Left ventricle myocardium inferior (tissue), 1 donor: ENCODE measurements at regions not wholly inside any gene's neighbourhood (a gene's known extent, or its start where the extent isn't known, plus 50 kb on each side); places are given as distances from the start of the nearest gene placed in this dataset.

ENCODE experiments used
- DNase-seq: peaks from one replicate; pipeline ENCODE4 v3.0.0-alpha.2; 2020
- H3K27ac ChIP-seq: fragments of 200-600 bp; replicated peaks from 2 replicates; pipeline ENCODE4 v1.8.0; 2021
- H3K27me3 ChIP-seq: fragments of 200-600 bp; 2 replicates; pipeline ENCODE4 v1.8.0; 2021; ENCODE audit warnings: low read depth
- H3K36me3 ChIP-seq: fragments of 200-600 bp; 2 replicates; pipeline ENCODE4 v1.8.0; 2021
- H3K4me1 ChIP-seq: fragments of 200-600 bp; 2 replicates; pipeline ENCODE4 v1.8.0; 2021
- H3K4me3 ChIP-seq: fragments of 200-600 bp; 2 replicates; pipeline ENCODE4 v1.8.0; 2021; ENCODE audit warnings: mild to moderate bottlenecking, moderate library complexity
- H3K9me3 ChIP-seq: fragments of 200-600 bp; replicated peaks from 2 replicates; pipeline ENCODE4 v1.8.0; 2021
- CTCF ChIP-seq: fragments of 200-600 bp; IDR thresholded peaks from 2 replicates; pipeline ENCODE4 v1.8.0; 2021; ENCODE audit warnings: antibody characterized with exemption, mild to moderate bottlenecking, borderline replicate concordance
- intact Hi-C: fragments of 100-400 bp; cut with micrococcal nuclease; formaldehyde crosslinking; loops from one replicate; pipeline ENCODE4 v1.11.0; 2022
- donor health status: DM: no; HTN: yes; CAD: no; lungs with severe emphysema.

GRCh38 chr2:176833671-176834070, 378.9 kb upstream of the HNRNPA3 start:
- no peak for TF ChIP-seq CTCF
- Histone ChIP-seq H3K36me3 (no peaks in the 10 kb centered on the region), H3K27me3 (peaks cover 44% of the 10 kb centered on the region), H3K4me1 (no peaks in the 10 kb centered on the region), H3K4me3 (no peak overlapping the region), H3K27ac (no peak overlapping the region), H3K9me3 (no peaks in the 10 kb centered on the region)
- intact Hi-C loops: no loop called here
- DNase-seq: no peak

DNA sequence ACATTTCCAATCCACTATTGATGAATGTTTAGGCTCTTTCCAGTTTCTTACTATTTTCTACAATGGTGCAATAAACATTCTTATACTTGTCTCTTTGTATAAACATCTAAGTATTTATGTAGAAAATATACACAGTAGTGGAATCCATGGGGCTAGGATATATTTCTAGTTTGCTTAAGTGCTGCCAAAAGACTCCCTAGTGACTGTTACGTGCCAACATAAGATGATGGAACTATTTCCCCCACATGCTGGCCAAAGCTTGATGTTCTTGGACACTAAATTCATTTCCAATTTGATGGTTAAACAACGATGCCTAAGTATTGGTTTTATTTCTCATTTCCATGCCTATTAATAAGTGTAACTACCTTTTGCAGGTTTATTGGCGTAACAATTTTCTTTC, 378.4 kb upstream of the HNRNPA3 start:
- Histone ChIP-seq H3K27me3 (peaks cover 38% of the 10 kb centered on the region), H3K27ac (no peak overlapping the region), H3K4me3 (no peak overlapping the region), H3K4me1 (no peaks in the 10 kb centered on the region), H3K36me3 (no peaks in the 10 kb centered on the region), H3K9me3 (no peaks in the 10 kb centered on the region)
- TF ChIP-seq CTCF: no peak
- no peak for DNase-seq
- intact Hi-C loops: no loop called here

- Histone ChIP-seq H3K4me1 (no peaks in the 10 kb centered on the region), H3K27me3 (peaks cover 12% of the 10 kb centered on the region), H3K4me3 (no peak overlapping the region), H3K9me3 (no peaks in the 10 kb centered on the region), H3K27ac (no peak overlapping the region), H3K36me3 (no peaks in the 10 kb centered on the region)
- DNase-seq: no peak
- intact Hi-C loops: no loop called here
- TF ChIP-seq CTCF: no peak
Measured at GRCh38 chr2:176843208-176843607, 369.4 kb upstream of the HNRNPA3 start.

DNA sequence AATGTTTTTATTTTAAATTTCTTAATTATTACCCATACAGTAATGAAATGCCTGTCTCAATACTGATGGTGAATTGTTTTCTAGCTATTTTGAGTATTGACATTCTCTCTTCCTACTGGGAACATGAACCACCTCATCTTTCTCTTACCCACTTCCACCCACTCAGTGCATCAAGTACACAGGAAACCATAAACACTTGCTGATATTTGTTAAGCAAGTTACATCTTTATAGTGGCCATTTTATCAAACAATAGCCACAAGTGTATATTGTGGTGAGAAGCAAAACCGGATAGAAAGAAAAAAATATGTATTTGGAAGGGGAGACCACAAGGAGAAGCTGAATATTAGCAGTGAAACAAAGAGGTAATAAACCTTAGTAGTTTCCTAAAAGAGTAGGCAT, 368.1 kb upstream of the HNRNPA3 start:
- Histone ChIP-seq H3K27me3 (peaks cover 22% of the 10 kb centered on the region), H3K27ac (no peak overlapping the region), H3K36me3 (no peaks in the 10 kb centered on the region), H3K4me3 (no peak overlapping the region), H3K4me1 (no peaks in the 10 kb centered on the region), H3K9me3 (no peaks in the 10 kb centered on the region)
- intact Hi-C loops: no loop called here
- TF ChIP-seq CTCF: no peak
- DNase-seq: no peak

GRCh38 chr2:176845718-176846117, 366.9 kb upstream of the HNRNPA3 start:
- Histone ChIP-seq H3K36me3 (no peaks in the 10 kb centered on the region), H3K4me1 (no peaks in the 10 kb centered on the region), H3K9me3 (no peaks in the 10 kb centered on the region), H3K27ac (no peak overlapping the region), H3K27me3 (peaks cover 33% of the 10 kb centered on the region), H3K4me3 (no peak overlapping the region)
- intact Hi-C loops: no loop called here
- DNase-seq: no peak
- no peak for TF ChIP-seq CTCF

- Histone ChIP-seq H3K9me3 (no peaks in the 10 kb centered on the region), H3K27me3 (peaks cover 37% of the 10 kb centered on the region), H3K4me1 (no peaks in the 10 kb centered on the region), H3K36me3 (no peaks in the 10 kb centered on the region), H3K4me3 (no peak overlapping the region), H3K27ac (no peak overlapping the region)
- intact Hi-C loops: no loop called here
- TF ChIP-seq CTCF: no peak
- no peak for DNase-seq
Measured at GRCh38 chr2:176847575-176847974, 365.0 kb upstream of the HNRNPA3 start.
